ENCODE measurements at regions not wholly inside any gene's neighbourhood (a gene's known extent, or its start where the extent isn't known, plus 50 kb on each side); places are given as distances from the start of the nearest gene placed in this dataset.
A peak's percentile ranks its signal among the peaks of the same experiment; 100 is the strongest.
"Not testable (repeated sequence)": the region's sequence is repeated elsewhere in the genome, so short reads cannot be mapped to it uniquely, and the experiment has no call there.

GRCh38 chr12:100058482-100059029 is 73.8 kb upstream of the ANKS1B start:
- peak; percentile 66 for DNase-seq (ENCODE audit: extremely low read depth, low read depth)
- no peak overlapping the region for H3K4me3 ChIP-seq (replicated peaks; ENCODE audit: low read depth, low read length)
- TF ChIP-seq CTCF (IDR thresholded peaks at IDR 0.05; ENCODE audit: low read depth, low read length, missing control alignments): peak; percentile 44

- DNase-seq (ENCODE audit: extremely low read depth, low read depth); H3K4me3 ChIP-seq (replicated peaks; ENCODE audit: low read depth, low read length): not testable (repeated sequence)
Observed at GRCh38 chr12:100046202-100046601, 61.5 kb upstream of the ANKS1B start.

GRCh38 chr12:100044266-100044665 is 59.5 kb upstream of the ANKS1B start:
- no peak for DNase-seq (ENCODE audit: extremely low read depth, low read depth)
- no peak for TF ChIP-seq CTCF (IDR thresholded peaks at IDR 0.05; ENCODE audit: low read depth, low read length, missing control alignments)
- H3K4me3 ChIP-seq (replicated peaks; ENCODE audit: low read depth, low read length): no peak overlapping the region

- TF ChIP-seq CTCF (IDR thresholded peaks at IDR 0.05; ENCODE audit: low read depth, low read length, missing control alignments): no peak
- H3K4me3 ChIP-seq (replicated peaks; ENCODE audit: low read depth, low read length): no peak overlapping the region
Observed at GRCh38 chr12:100043631-100044030, 58.9 kb upstream of the ANKS1B start.

More at GRCh38 chr12:100043631-100044030, 58.9 kb upstream of the ANKS1B start:
- no peak for DNase-seq (ENCODE audit: extremely low read depth, low read depth)

All from HFF-Myc (cell line).